Body of pancreas (tissue), 4 donors: ENCODE measurements at regions not wholly inside any gene's neighbourhood (a gene's known extent, or its start where the extent isn't known, plus 50 kb on each side); places are given as distances from the start of the nearest gene placed in this dataset.

Source experiments
- ATAC-seq: fragments of 150-250 bp; one replicate; pipeline ENCODE4 v1.9.1; 2016
- DNase-seq, 4 donors: peaks; one replicate each; pipeline ENCODE4 v3.0.0-alpha.2; 2019
- H3K27ac ChIP-seq, 4 donors: fragments of 200-600 bp; sonication (generic); 1 replicate in 3 of 4; 2 replicates in 1 of 4; pipeline versions ENCODE4 v1.5.1 to v1.6.1; 2016 to 2019; ENCODE audit warnings: mild to moderate bottlenecking in 1 of 4, mixed read lengths in 1 of 4, moderate library complexity in 1 of 4
- H3K27me3 ChIP-seq, 2 donors: fragments of 200-600 bp; sonication (generic); one replicate each; pipeline ENCODE4 v1.6.0; 2016; ENCODE audit warnings: mild to moderate bottlenecking in 1 of 2
- H3K36me3 ChIP-seq, 2 donors: fragments of 200-600 bp; sonication (generic); replicated peaks in 1 of 2; 2 replicates each; pipeline ENCODE4 v1.5.1; 2016; ENCODE audit warnings: low read depth in 2 of 2; ENCODE audit not compliant: insufficient read depth in 1 of 2
- H3K4me1 ChIP-seq: fragments of 200-600 bp; sonication (generic); one replicate; pipeline ENCODE4 v1.6.0; 2016
- H3K4me3 ChIP-seq, 2 donors: fragments of 200-600 bp; sonication (generic); 1 replicate in 1 of 2; 2 replicates in 1 of 2; pipeline ENCODE4 v1.5.1; 2016 to 2019
- H3K9me3 ChIP-seq, 3 donors: fragments of 200-600 bp; sonication (generic); 1 replicate in 2 of 3; 2 replicates in 1 of 3; pipeline ENCODE4 v1.5.1; 2016
- CTCF ChIP-seq, 7 experiments: fragments of 450-650 bp in 4 of 7; fragments of 200-600 bp in 3 of 7; sonication (generic) in 3 of 7; IDR thresholded peaks; one replicate each; pipeline ENCODE4 v1.5.1; 2016 to 2019; ENCODE audit warnings: antibody characterized with exemption in 7 of 7
- POLR2A ChIP-seq, 3 donors: fragments of 450-650 bp; IDR thresholded peaks; one replicate each; pipeline ENCODE4 v1.6.1; 2016; ENCODE audit warnings: antibody characterized with exemption in 3 of 3, mild to moderate bottlenecking in 2 of 3
- WGBS, 2 donors: methylation state at CpG; one replicate each; pipeline ENCODE4 v1.1.5; 2017; 5-methylcytosine and 5-hydroxymethylcytosine counted together
- intact Hi-C: fragments of 100-400 bp; cut with DNase I; formaldehyde crosslinking; loops from one replicate; pipeline ENCODE4 v1.15.1; 2023

GRCh38 chr18:67608191-67608590 lies 91.7 kb upstream of the DSEL start:
- TF ChIP-seq CTCF (IDR thresholded peaks at IDR 0.05) (no peak), POLR2A (IDR thresholded peaks at IDR 0.05) (no peak)
- H3K36me3 ChIP-seq: no peaks in the 10 kb centered on the region
- intact Hi-C loops: no loop called here

GRCh38 chr18:67600181-67601180 lies 84.0 kb upstream of the DSEL start:
- intact Hi-C loops: no loop called here
- 26 to 29% methylated on average over 7 of the region's 7 CpGs for WGBS, 2 donors

More at GRCh38 chr18:67608191-67608590, 91.7 kb upstream of the DSEL start:
- H3K27ac ChIP-seq: no peak overlapping the region
- H3K4me3 ChIP-seq: no peak overlapping the region
- H3K4me1 ChIP-seq: no peaks in the 10 kb centered on the region
- DNase-seq (no peak), ATAC-seq (no peak)
- H3K27me3 ChIP-seq: no peaks in the 10 kb centered on the region
- H3K9me3 ChIP-seq: no peaks in the 10 kb centered on the region

GRCh38 chr18:67599277-67599676 lies 82.8 kb upstream of the DSEL start:
- H3K27ac ChIP-seq: no peak overlapping the region
- no peak for DNase-seq
- no peaks in the 10 kb centered on the region for H3K9me3 ChIP-seq
- no peaks in the 10 kb centered on the region for H3K27me3 ChIP-seq
- no peak for ATAC-seq
- WGBS, 2 donors: 36 to 47% methylated on average over 2 of the region's 2 CpGs
- no peak for TF ChIP-seq CTCF (IDR thresholded peaks at IDR 0.05)
- TF ChIP-seq POLR2A (IDR thresholded peaks at IDR 0.05): no peak
- no peak overlapping the region for H3K4me3 ChIP-seq
- intact Hi-C loops: no loop called here
- peaks cover 4% of the 10 kb centered on the region for H3K4me1 ChIP-seq
- no peaks in the 10 kb centered on the region for H3K36me3 ChIP-seq

More at GRCh38 chr18:67600181-67601180, 84.0 kb upstream of the DSEL start:
- H3K36me3 ChIP-seq: no peaks in the 10 kb centered on the region
- no peaks in the 10 kb centered on the region for H3K27me3 ChIP-seq
- ATAC-seq (no peak), DNase-seq (no peak)
- TF ChIP-seq CTCF (IDR thresholded peaks at IDR 0.05): no peak
- no peak for TF ChIP-seq POLR2A (IDR thresholded peaks at IDR 0.05)
- H3K4me1 ChIP-seq: peaks cover 4% of the 10 kb centered on the region
- H3K27ac ChIP-seq: no peak overlapping the region
- no peak overlapping the region for H3K4me3 ChIP-seq
- no peaks in the 10 kb centered on the region for H3K9me3 ChIP-seq

GRCh38 chr18:67597759-67598158 lies 81.2 kb upstream of the DSEL start:
- DNase-seq: no peak
- intact Hi-C loops: no loop called here
- TF ChIP-seq POLR2A (IDR thresholded peaks at IDR 0.05): no peak
- no peak for TF ChIP-seq CTCF (IDR thresholded peaks at IDR 0.05)
- no peak overlapping the region for H3K27ac ChIP-seq
- WGBS, 2 donors: 40 to 53% methylated on average over 2 of the region's 2 CpGs
- H3K27me3 ChIP-seq: no peaks in the 10 kb centered on the region
- H3K4me3 ChIP-seq: no peak overlapping the region
- no peak for ATAC-seq
- peaks cover 4% of the 10 kb centered on the region for H3K4me1 ChIP-seq
- H3K9me3 ChIP-seq: no peaks in the 10 kb centered on the region
- no peaks in the 10 kb centered on the region for H3K36me3 ChIP-seq
